SK-N-MC (cell line): ENCODE measurements at regions not wholly inside any gene's neighbourhood (a gene's known extent, or its start where the extent isn't known, plus 50 kb on each side); places are given as distances from the start of the nearest gene placed in this dataset.

ENCODE experiments used
- DNase-seq: peaks from one replicate; pipeline ENCODE4 v3.0.0-alpha.2; 2011; ENCODE audit warnings: low read depth, low spot score
- H3K27ac ChIP-seq: fragments of 200-600 bp; sonication (generic); 2 replicates; pipeline ENCODE4 v1.5.1; 2016; ENCODE audit warnings: mixed run types
- H3K36me3 ChIP-seq: fragments of 200-600 bp; sonication (generic); 2 replicates; pipeline ENCODE4 v1.6.1; 2017; ENCODE audit warnings: antibody characterized with exemption, low read length, mixed read lengths; ENCODE audit not compliant: insufficient read depth
- H3K4me3 ChIP-seq: fragments of 200-600 bp; sonication (generic); 2 replicates; pipeline ENCODE4 v1.5.1; 2016
- H3K9ac ChIP-seq: fragments of 200-600 bp; sonication (generic); 2 replicates; pipeline ENCODE4 v1.8.0; 2017; ENCODE audit warnings: mixed run types, mixed read lengths; ENCODE audit not compliant: insufficient read length
- H3K9me3 ChIP-seq: fragments of 200-600 bp; sonication (generic); 2 replicates; pipeline ENCODE4 v1.6.1; 2017; ENCODE audit warnings: low read depth, mild to moderate bottlenecking, antibody characterized with exemption, low read length, moderate library complexity, mixed read lengths
- EZH2 ChIP-seq: fragments of 200-600 bp; sonication (generic); IDR thresholded peaks from one replicate; pipeline ENCODE4 v1.6.1; 2017; ENCODE audit warnings: antibody characterized with exemption
- FOXP2 ChIP-seq: optimal IDR thresholded peaks from 2 replicates; pipeline ENCODE3; 2011; ENCODE audit warnings: mild to moderate bottlenecking, moderate library complexity; ENCODE audit not compliant: insufficient read depth; ENCODE audit errors: extremely low read length, control extremely low read depth
- POLR2AphosphoS5 ChIP-seq: IDR thresholded peaks from 2 replicates; pipeline ENCODE4 v1.6.1; 2012; ENCODE audit warnings: mild to moderate bottlenecking, low read depth, low read length, borderline replicate concordance

- no peaks in the 10 kb centered on the region for H3K9me3 ChIP-seq
- TF ChIP-seq POLR2AphosphoS5 (no peak), FOXP2 (no peak), EZH2 (no peak)
- no peak for DNase-seq
- H3K4me3 ChIP-seq, result no peak overlapping the region
- H3K9ac ChIP-seq, result no peak overlapping the region
- no peak overlapping the region for H3K27ac ChIP-seq
- H3K36me3 ChIP-seq, result no peaks in the 10 kb centered on the region
Observed at GRCh38 chr10:64996886-64997285, 1475.7 kb downstream of the REEP3 start.

- TF ChIP-seq POLR2AphosphoS5 (no peak), EZH2 (no peak), FOXP2 (no peak)
- DNase-seq, result no peak
- no peak overlapping the region for H3K9ac ChIP-seq
- no peak overlapping the region for H3K4me3 ChIP-seq
- H3K9me3 ChIP-seq, result no peaks in the 10 kb centered on the region
- H3K36me3 ChIP-seq, result no peaks in the 10 kb centered on the region
- no peak overlapping the region for H3K27ac ChIP-seq
Observed at GRCh38 chr10:65010845-65011244, 1489.6 kb downstream of the REEP3 start.

- Histone ChIP-seq H3K27ac (no peak overlapping the region), H3K4me3 (no peak overlapping the region), H3K9ac (no peak overlapping the region), H3K36me3 (no peaks in the 10 kb centered on the region), H3K9me3 (no peaks in the 10 kb centered on the region)
- TF ChIP-seq POLR2AphosphoS5, result no peak
- TF ChIP-seq FOXP2, result no peak
- TF ChIP-seq EZH2, result no peak
- no peak for DNase-seq
Observed at GRCh38 chr10:65017523-65017922, 1496.3 kb downstream of the REEP3 start.

- Histone ChIP-seq H3K9me3 (no peaks in the 10 kb centered on the region), H3K4me3 (no peak overlapping the region), H3K36me3 (no peaks in the 10 kb centered on the region), H3K27ac (no peak overlapping the region), H3K9ac (no peak overlapping the region)
- TF ChIP-seq FOXP2 (no peak), POLR2AphosphoS5 (no peak), EZH2 (no peak)
- DNase-seq, result no peak
Observed at GRCh38 chr10:65024886-65025285, 1503.7 kb downstream of the REEP3 start.

- Histone ChIP-seq H3K36me3 (no peaks in the 10 kb centered on the region), H3K27ac (no peak overlapping the region)
- no peak for DNase-seq
Observed at GRCh38 chr10:65030263-65030662, 1509.1 kb downstream of the REEP3 start.

GRCh38 chr10:65032867-65033769 lies 1511.9 kb downstream of the REEP3 start:
- H3K27ac ChIP-seq, result no peak overlapping the region

More at GRCh38 chr10:65030263-65030662, 1509.1 kb downstream of the REEP3 start:
- Histone ChIP-seq H3K4me3 (no peak overlapping the region), H3K9me3 (no peaks in the 10 kb centered on the region), H3K9ac (no peak overlapping the region)
- TF ChIP-seq FOXP2 (no peak), EZH2 (no peak), POLR2AphosphoS5 (no peak)

GRCh38 chr10:65033957-65034356 lies 1512.8 kb downstream of the REEP3 start:
- H3K9me3 ChIP-seq, result no peaks in the 10 kb centered on the region
- no peaks in the 10 kb centered on the region for H3K36me3 ChIP-seq
- H3K27ac ChIP-seq, result no peak overlapping the region
- no peak for DNase-seq
- no peak overlapping the region for H3K4me3 ChIP-seq
- TF ChIP-seq EZH2, result no peak
- no peak for TF ChIP-seq POLR2AphosphoS5
- no peak for TF ChIP-seq FOXP2
- H3K9ac ChIP-seq, result no peak overlapping the region

More at GRCh38 chr10:65032867-65033769, 1511.9 kb downstream of the REEP3 start:
- no peak for DNase-seq
- no peak overlapping the region for H3K9ac ChIP-seq
- H3K36me3 ChIP-seq, result no peaks in the 10 kb centered on the region
- no peak for TF ChIP-seq EZH2
- no peak for TF ChIP-seq FOXP2
- no peak for TF ChIP-seq POLR2AphosphoS5
- no peaks in the 10 kb centered on the region for H3K9me3 ChIP-seq
- no peak overlapping the region for H3K4me3 ChIP-seq

- Histone ChIP-seq H3K4me3 (no peak overlapping the region), H3K27ac (no peak overlapping the region), H3K9me3 (no peaks in the 10 kb centered on the region), H3K36me3 (no peaks in the 10 kb centered on the region), H3K9ac (no peak overlapping the region)
- no peak for DNase-seq
- TF ChIP-seq EZH2, result no peak
- no peak for TF ChIP-seq FOXP2
- no peak for TF ChIP-seq POLR2AphosphoS5
Observed at GRCh38 chr10:65040796-65041195, 1519.6 kb downstream of the REEP3 start.
